ENCODE measurements at regions not wholly inside any gene's neighbourhood (a gene's known extent, or its start where the extent isn't known, plus 50 kb on each side); places are given as distances from the start of the nearest gene placed in this dataset.

DNA sequence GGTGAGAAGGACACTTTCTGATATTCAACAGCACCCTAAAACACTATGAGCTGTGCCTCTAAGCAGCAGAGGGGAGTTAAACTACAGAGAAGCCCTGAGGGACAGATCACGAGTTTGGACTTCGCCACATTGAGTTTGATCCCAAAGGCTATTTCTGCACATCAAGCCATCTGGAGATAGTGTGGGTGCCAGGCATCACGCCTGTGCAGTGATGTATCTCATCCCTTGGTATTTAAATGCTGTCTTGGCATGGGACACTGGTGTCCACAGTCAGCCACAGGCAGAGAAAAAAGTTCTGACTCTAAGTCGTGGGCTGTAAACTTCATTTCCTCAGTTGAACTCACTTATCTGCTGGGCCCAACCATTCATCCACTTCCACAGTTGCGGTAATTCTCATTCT is 742.3 kb upstream of the CELF4 start:
- no peak for DNase-seq (ENCODE audit: low read depth)

DNA sequence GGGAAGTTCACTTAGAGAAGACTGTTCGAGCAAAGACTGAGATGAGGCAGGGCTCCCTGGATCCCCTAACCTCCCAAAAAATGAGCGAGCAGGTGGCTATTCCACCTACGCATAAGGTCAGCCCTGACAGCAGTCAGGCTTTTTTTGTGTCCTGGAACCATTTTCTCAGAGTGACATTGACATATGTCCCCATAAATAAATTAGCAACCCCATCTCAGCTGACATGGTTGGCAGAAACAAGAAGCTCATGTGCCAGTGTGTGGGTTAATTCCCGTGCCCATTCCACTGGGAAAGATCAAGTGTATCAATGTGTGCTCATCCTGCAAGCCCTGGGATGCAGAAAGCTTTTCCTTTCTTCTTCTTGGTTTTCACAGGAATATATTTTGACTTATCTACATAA is 740.4 kb upstream of the CELF4 start:
- no peak for DNase-seq (ENCODE audit: low read depth)

GRCh38 chr18:38301621-38302020 is 736.0 kb upstream of the CELF4 start:
- no peak for DNase-seq (ENCODE audit: low read depth)

- DNase-seq (ENCODE audit: low read depth), result no peak
Observed at GRCh38 chr18:38297910-38298309, 732.3 kb upstream of the CELF4 start.

GRCh38 chr18:38290229-38290628 is 724.6 kb upstream of the CELF4 start:
- no peak for DNase-seq (ENCODE audit: low read depth)

DNA sequence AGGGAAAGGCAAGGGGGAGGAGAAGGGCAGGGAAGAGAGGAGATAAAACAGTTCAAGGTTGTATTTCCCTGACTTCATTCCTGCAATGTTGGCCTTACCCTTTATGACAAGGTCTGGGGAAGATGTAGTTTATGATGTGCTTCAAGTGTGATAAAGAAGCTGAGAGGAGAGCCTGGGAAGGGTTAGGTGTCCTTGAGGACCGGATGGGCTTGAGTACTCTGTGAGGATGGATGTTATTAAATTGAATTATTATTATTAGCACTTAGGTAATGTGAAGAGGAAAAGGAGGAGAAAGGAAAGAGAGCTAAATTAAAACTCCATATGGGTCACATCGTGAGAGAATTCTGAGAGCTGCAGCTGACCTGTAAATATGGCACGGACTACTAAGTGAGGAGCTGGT is 719.4 kb upstream of the CELF4 start:
- no peak for DNase-seq (ENCODE audit: low read depth)

GRCh38 chr18:38263066-38263465 is 697.5 kb upstream of the CELF4 start:
- no peak for DNase-seq (ENCODE audit: low read depth)

DNA sequence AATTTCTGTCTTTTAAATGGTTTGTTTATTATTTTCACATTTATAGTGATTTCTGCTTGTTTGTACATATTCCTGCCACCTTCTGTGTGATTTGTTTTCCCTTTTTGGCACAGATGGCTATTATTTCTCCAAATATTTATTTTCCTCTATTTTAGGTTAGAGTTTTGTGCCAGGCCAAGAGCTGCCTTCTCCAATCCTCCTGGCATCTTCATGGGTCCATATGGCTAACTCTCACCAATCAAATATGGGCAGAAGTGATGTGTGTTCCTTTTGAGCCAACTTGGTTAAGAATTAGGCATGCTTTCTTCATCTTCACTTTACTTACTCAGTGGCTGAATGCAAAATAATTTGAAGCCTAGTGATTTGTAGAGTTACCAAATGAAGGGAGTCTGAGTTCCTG is 697.1 kb upstream of the CELF4 start:
- DNase-seq (ENCODE audit: low read depth), result no peak

DNA sequence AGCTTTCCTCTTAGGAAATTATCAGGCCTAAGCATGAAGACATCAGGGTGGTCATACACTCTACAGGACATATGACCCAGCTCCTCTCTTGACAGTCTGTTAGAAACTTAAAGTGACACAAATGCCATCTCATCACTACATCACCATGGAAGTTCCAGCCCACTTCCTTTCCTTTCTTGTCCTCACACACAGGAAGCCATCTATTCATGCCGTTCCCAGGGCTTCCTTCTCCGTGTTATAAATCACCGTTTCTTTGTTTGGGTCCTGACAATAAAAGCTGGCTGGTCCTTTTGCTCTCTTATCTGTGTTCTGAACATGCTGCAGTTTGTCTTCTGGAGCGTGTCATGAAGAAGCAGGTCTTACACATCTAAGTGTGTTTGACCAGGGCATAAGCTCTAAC is 692.1 kb upstream of the CELF4 start:
- no peak for DNase-seq (ENCODE audit: low read depth)

DNA sequence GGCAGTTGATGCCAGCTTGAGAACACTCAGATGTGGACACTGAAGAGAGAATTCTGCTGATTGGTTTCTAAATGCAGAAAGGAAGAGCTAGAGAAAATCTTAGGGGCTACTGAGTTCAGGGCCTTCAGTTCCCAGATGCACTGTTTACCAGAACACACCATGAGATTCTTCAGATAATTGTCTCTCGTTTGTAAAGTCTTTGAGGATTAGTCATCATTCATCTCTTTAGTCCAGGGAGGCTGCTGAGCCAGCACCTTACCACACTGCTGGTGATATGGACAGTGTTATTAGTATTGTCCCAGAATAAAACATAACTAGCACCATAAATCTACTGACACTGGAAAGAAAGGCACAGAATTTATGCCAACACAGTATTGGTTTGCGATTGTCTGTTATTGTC is 690.8 kb upstream of the CELF4 start:
- DNase-seq (ENCODE audit: low read depth), result no peak

GRCh38 chr18:38250971-38251370 is 685.4 kb upstream of the CELF4 start:
- no peak for DNase-seq (ENCODE audit: low read depth)

DNA sequence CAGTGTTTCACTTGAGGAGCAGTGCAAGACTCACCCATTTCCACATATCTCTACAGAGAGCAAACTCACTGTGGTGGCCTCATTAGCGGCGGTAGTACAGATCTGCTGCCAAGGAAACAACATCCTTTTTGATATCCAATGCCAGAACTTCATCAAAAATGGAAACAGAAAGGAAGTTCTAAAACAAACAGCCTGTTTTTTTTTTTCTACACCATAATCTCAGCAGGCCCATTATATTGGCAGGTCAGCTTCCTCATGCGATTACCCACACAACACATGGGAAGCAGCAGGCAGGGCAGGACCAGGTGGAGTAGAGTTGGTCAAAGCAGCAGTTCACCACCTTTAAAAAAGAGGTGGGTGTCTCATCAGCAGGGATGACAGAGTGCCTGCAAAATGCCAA is 678.9 kb upstream of the CELF4 start:
- no peak for DNase-seq (ENCODE audit: low read depth)

GRCh38 chr18:38243291-38243690 is 677.7 kb upstream of the CELF4 start:
- no peak for DNase-seq (ENCODE audit: low read depth)

DNA sequence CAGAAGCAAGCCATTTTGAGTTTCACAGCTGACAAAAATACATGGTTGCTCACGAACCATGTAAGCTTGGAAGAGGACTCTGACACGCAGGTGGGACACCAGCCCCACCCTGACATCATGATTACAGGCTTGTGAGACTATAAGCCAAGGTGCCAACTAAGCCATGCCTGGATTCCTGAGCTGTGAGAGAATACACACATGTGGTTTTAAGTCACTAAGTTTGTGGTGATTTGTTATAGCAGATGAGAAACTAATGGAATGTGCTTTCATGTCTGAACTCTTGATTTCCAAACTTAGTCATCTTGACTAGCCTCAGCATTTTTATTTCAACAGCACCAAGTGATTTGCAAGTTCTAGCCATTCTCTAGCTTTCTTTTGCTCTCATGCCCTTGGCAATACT is 676.1 kb upstream of the CELF4 start:
- no peak for DNase-seq (ENCODE audit: low read depth)

DNA sequence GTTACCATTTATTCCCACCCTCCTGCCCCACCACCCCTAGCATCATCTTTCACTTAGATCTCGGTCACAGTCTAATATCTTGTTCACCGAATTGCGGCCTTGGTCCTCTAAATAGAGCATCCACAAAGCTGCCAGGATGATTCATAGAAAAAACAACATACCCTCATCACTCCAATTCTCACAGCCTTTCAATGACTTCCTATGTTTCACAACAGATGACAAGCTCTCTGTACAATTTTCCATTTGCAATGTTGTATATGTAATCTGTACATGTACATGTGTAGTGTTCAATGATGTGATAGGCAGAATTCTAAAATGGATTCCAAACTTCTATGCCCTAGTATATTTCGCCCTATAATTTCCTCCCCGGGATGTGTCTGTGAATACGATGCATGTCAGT is 675.6 kb upstream of the CELF4 start:
- no peak for DNase-seq (ENCODE audit: low read depth)

DNA sequence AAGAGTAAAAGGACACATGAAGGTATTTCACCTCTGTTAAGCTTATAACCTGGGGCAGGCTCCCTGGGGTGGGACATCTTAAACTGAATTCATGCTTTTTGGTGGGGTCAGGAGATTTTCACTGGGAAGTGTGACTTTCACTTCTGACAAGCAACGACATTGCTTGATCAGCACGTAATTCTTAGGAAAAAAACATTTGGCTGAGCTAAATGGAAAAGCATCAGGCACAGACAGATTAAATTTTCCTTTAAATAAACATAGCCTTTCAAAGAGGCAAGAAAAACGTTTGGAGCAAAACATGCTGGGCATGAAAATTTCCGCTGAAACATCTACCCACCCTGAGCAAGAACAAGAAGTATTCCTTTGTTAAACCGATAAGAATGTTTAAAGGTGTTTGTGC is 674.0 kb upstream of the CELF4 start:
- DNase-seq (ENCODE audit: low read depth), result no peak

- no peak for DNase-seq (ENCODE audit: low read depth)
Observed at GRCh38 chr18:38237796-38238195, 672.2 kb upstream of the CELF4 start.

DNA sequence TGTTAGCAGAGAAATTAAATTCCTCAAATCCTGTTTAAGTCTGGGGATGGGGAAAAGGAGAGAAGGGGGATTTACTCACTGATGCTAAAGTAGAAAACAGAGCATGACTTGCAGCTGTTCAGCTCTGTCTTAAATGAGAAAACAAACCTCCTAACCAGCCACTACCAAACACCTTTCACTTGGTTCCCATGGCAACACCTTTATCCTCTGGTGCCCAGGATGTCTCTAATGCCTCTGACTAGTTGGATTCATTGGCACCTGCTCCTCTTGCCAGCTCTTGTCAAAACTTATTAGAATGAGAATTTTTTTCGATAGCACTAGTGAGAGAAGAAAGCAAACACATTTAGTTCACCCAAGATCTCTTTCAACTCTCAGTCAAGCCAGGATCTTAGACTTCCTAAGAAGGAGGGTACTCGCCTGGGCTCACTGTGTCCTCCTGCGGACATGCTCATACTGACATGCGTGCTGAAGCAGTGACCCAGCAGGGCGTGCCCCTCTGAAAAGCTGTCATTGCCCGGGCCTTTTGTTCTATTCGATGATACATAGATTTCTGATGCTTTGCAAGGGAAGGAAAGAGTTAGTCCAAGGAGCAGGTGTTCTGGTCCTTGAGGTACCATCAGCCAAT is 656.0 kb upstream of the CELF4 start:
- no peak for DNase-seq (ENCODE audit: low read depth)

- DNase-seq (ENCODE audit: low read depth), result no peak
Observed at GRCh38 chr18:38198956-38199355, 633.4 kb upstream of the CELF4 start.

DNA sequence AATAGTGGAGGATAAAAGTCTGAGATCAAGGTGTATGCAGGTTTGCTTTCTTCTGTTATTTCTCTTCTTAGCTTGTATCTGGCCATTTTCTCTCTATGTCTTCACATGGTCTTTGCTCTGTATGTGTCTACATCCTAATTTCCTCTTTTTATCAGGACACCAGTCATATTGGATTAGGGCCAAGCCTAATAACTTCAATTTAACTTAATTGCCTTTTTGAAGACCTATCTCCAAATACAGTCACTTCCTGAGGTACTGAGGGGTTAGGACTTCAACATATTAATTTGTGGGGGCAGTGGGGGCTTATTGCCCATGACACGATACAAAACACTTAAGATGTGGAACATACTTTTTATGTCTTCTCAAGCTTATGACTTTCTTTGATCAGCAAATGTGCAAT is 632.9 kb upstream of the CELF4 start:
- DNase-seq (ENCODE audit: low read depth), result no peak

GRCh38 chr18:38186491-38186890 is 620.9 kb upstream of the CELF4 start:
- no peak for DNase-seq (ENCODE audit: low read depth)

DNA sequence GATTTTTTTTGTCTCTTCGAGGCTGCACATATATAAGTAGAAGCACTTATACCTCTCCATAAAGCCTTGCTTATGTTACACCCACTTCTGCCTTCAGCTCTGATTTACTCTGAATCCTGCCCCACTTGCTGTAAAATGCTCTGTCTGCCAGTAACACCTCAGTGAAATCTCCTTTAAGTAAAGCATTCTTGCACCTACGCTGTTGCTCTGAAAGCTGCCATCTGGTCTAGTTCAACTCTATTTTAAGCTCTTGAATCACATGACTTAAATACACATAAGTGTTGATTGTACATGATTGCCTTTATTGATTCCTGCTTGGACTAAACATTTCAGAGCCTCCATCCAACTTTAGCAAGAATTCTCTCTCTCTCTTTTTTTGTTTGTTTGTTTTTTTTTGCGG is 609.0 kb upstream of the CELF4 start:
- no peak for DNase-seq (ENCODE audit: low read depth)

GRCh38 chr18:38174173-38174572 is 608.6 kb upstream of the CELF4 start:
- no peak for DNase-seq (ENCODE audit: low read depth)

GRCh38 chr18:38170845-38171244 is 605.2 kb upstream of the CELF4 start:
- DNase-seq (ENCODE audit: low read depth), result no peak

DNA sequence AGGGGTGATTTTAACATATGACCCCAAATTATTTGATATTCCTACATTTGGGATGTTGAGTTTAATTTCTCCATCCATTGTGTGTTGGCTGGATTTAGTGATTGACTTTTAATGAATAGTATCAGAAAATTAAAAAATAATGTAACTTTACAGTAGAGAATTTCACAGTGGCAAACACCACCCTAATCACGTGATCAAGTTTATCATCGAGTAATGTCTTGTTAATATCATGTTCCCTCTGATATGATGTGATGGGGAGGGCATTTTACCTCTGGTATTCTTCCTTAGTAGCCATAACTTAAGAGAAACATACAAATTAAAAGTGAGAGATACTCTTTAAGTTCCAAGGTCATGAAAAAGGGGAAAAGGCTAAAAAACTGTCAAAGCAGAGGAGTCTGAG is 602.0 kb upstream of the CELF4 start:
- no peak for DNase-seq (ENCODE audit: low read depth)

All from fibroblast of gingiva (primary cell).